ENCODE measurements at regions not wholly inside any gene's neighbourhood (a gene's known extent, or its start where the extent isn't known, plus 50 kb on each side); places are given as distances from the start of the nearest gene placed in this dataset.
"Not testable (repeated sequence)": the region's sequence is repeated elsewhere in the genome, so short reads cannot be mapped to it uniquely, and the experiment has no call there.

- not testable (repeated sequence) for FAIRE-seq
Observed at GRCh38 chr16:15307184-15307583, 70.9 kb downstream of the NPIPA5 start.

DNA sequence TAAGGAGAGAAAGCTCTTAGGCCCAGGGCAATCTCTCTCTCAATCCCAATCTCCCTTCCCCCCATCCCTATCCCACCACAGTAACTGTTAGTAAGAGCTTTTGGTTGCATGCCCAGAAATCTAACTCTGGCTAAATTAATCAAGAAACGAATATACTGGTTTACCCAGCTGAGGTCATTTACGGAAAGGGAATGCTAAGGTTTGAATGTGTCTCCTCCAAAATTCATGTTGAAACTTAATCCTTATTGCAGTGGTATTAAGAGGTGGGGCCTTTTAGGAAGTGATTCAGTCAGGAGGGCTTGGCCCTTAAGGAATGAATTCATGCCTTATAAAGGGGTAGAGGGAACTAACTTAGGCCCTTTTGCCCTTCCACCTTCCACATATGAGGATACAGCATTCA is 72.2 kb downstream of the NPIPA5 start:
- not testable (repeated sequence) for FAIRE-seq; DNase-seq (ENCODE audit: insufficient read length, low spot score)

More at GRCh38 chr16:15307184-15307583, 70.9 kb downstream of the NPIPA5 start:
- DNase-seq (ENCODE audit: insufficient read length, low spot score) = not testable (repeated sequence)

GRCh38 chr16:15303667-15304324 is 74.3 kb downstream of the NPIPA5 start:
- not testable (repeated sequence) for DNase-seq (ENCODE audit: insufficient read length, low spot score); FAIRE-seq

- not testable (repeated sequence) for FAIRE-seq; DNase-seq (ENCODE audit: insufficient read length, low spot score)
Observed at GRCh38 chr16:15297104-15297503, 81.0 kb downstream of the NPIPA5 start.

GRCh38 chr16:15274796-15275195 is 103.3 kb downstream of the NPIPA5 start:
- FAIRE-seq; DNase-seq (ENCODE audit: insufficient read length, low spot score): not testable (repeated sequence)

- not testable (repeated sequence) for FAIRE-seq; DNase-seq (ENCODE audit: insufficient read length, low spot score)
Observed at GRCh38 chr16:15273964-15274363, 104.1 kb downstream of the NPIPA5 start.

DNA sequence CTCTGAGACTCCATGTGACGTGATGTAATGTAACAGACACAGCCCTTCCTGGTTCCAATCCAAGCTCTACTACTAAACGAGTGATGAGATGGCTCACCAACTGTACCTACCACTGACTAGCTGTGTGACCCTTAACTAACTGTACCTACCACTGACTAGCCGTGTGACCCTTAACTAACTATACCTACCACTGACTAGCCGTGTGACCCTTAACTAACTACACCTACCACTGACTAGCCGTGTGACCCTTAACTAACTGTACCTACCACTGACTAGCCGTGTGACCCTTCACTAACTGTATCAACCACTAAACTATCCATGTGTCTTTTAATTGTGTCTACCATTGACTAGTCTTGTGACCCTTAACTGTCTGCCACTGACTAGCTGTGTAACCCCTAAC is 111.2 kb downstream of the NPIPA5 start:
- DNase-seq (ENCODE audit: insufficient read length, low spot score); FAIRE-seq: not testable (repeated sequence)

DNA sequence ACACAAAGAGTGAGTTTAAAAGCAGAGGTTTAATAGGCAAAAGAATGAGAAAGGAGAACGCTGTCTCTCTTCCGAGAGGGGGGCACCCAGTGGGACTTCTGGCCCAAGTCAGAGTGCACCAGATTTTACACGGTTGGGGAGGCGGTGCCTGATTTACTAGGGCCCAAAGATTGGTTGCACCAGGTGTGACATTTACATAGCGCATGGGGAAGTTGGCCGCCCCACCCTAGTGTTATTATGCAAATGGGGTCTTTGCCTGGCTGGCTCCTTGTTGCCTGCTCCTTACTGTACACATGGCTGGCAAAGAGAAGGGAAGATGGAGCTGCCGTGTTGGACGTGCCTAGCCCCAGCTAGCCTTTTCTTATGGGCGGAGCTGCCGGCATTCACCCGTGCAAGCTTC is 115.9 kb downstream of the NPIPA5 start:
- not testable (repeated sequence) for FAIRE-seq; DNase-seq (ENCODE audit: insufficient read length, low spot score)

DNA sequence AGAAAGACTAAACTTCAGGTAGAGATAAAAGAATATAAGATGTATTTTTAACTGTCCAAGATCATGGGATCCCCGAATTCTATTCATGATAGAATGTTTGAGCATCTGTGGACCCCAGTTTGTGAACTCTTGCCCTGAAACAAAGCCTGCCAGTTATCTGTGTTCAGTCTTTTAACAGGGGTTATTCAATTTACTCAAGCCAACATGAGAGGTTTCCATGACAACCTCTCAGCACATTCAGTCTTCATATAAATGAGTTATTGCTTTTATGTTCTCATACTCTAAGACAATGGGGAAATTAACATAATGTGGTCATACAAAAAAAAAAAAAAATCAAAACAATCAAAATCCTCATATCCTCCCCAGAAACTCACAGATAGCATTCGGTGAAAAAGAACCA is 130.1 kb downstream of the NPIPA5 start:
- not testable (repeated sequence) for FAIRE-seq; DNase-seq (ENCODE audit: insufficient read length, low spot score)

- not testable (repeated sequence) for FAIRE-seq; DNase-seq (ENCODE audit: insufficient read length, low spot score)
Observed at GRCh38 chr16:15236674-15237323, 141.3 kb downstream of the NPIPA5 start.

- DNase-seq (ENCODE audit: insufficient read length, low spot score); FAIRE-seq: not testable (repeated sequence)
Observed at GRCh38 chr16:15235140-15235539, 141.1 kb upstream of the RRN3 start.

DNA sequence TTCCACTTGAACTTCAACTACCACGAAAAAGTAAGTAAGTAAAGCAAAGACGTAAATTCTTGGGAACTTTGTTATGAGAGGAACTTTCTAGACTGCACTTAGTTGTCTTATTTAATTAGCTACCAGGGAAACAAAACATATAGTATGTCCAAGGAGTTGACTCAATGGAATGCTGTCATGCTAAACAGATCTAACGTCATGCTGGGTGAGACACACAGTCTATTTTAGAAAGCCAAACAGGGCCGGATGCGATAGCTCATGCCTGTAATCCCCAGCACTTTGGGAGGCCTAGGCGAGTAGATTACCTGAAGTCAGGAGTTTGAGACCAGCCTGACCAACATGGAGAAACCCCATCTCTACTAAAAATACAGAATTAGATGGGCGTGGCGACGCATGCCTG is 140.6 kb upstream of the RRN3 start:
- not testable (repeated sequence) for DNase-seq (ENCODE audit: insufficient read length, low spot score); FAIRE-seq

- FAIRE-seq; DNase-seq (ENCODE audit: insufficient read length, low spot score): not testable (repeated sequence)
Observed at GRCh38 chr16:15230432-15230831, 136.4 kb upstream of the RRN3 start.

DNA sequence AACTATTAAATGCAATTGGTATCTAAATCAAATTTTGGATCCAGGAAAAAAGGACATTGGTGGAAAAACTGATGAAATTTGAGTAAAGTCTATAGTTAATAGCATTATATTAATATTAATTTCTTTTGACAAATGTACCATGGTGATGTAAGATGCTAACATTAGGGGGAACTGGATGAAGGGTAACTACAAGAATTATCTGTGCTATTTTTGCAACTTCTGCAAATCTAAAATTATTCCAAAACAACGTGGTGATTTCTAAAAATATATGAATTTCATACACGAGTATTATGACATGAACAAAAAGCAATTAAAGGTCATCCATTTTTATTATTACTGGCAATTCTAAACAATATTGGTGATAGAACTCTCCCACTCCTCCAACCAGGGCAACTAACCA is 135.6 kb upstream of the RRN3 start:
- not testable (repeated sequence) for FAIRE-seq; DNase-seq (ENCODE audit: insufficient read length, low spot score)

DNA sequence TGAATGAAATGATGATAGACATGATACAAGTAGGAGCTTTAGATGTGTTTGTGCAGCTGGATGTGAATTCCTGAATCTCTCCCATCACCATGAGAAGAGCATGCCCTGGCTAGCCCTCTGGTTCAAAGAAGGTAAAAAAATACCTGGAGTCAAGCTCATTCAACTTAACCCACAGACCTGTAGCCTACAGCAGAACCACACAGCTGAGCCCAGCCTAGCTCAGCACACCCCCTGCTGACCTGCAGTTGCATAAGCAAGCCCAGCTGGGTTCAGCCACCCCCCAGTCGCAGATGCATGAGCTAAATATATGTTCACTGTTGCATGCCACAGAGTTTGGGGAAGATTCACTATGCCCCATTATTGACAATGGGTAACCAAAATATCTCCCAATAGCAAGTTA is 130.6 kb upstream of the RRN3 start:
- FAIRE-seq; DNase-seq (ENCODE audit: insufficient read length, low spot score): not testable (repeated sequence)

GRCh38 chr16:15223398-15223797 is 129.3 kb upstream of the RRN3 start:
- not testable (repeated sequence) for FAIRE-seq; DNase-seq (ENCODE audit: insufficient read length, low spot score)

- DNase-seq (ENCODE audit: insufficient read length, low spot score) = not testable (repeated sequence)
- peak; percentile 72 for FAIRE-seq
Observed at GRCh38 chr16:15219679-15220615, 125.9 kb upstream of the RRN3 start.

DNA sequence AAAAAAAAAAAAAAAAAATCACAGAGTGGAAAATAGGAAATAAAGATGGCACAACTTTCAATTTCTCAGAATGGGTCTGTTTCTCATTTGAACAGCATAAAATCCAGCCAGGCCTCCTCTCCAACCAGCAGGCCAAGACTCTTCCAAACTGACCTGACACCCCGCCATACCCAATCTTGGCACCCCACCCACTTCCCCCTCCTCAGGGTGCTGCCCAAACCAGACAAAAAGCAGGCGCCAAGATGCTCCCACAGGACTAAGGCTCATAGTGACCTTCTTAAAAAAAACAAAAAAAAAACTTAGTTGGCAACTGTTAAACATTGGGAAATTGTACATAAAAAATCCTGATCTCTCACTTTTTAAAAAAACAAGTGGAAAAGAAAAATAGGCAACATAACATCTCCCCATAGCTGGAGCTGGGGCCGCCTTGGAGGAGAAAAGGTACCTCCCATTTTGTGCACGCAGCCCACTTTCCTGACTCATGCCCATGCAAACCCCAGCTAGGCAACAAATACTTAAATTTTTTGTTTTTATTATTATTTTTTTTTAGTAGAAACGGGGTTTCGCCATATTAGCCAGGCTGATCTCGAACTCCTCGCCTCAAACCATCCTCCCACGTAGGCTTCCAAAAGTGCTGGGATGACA is 124.9 kb upstream of the RRN3 start:
- FAIRE-seq; DNase-seq (ENCODE audit: insufficient read length, low spot score): not testable (repeated sequence)

- FAIRE-seq; DNase-seq (ENCODE audit: insufficient read length, low spot score): not testable (repeated sequence)
Observed at GRCh38 chr16:15207202-15207981, 113.3 kb upstream of the RRN3 start.

All from GM12891 (cell line).